ENCODE measurements at regions not wholly inside any gene's neighbourhood (a gene's known extent, or its start where the extent isn't known, plus 50 kb on each side); places are given as distances from the start of the nearest gene placed in this dataset.

- CTCF ChIA-PET: interaction anchor here (1.0 to 5.4 kb wide), 5 partner anchors 8 to 324 kb away, joined by 3 to 38 read pairs (median 3); no protein-coding TSS in a partner anchor
- no peak for TF ChIP-seq BRCA1 (IDR thresholded peaks at IDR 0.05; ENCODE audit: low read depth, low read length)
- no peak for TF ChIP-seq SP1 (IDR thresholded peaks at IDR 0.05; ENCODE audit: low read depth, low read length)
- no peak for TF ChIP-seq NFIC (IDR thresholded peaks at IDR 0.05; ENCODE audit: low read depth, low read length)
- TF ChIP-seq ZZZ3 (IDR thresholded peaks at IDR 0.05; ENCODE audit: control insufficient read depth, insufficient read length, low read depth): no peak
- TF ChIP-seq, protein P1, sequence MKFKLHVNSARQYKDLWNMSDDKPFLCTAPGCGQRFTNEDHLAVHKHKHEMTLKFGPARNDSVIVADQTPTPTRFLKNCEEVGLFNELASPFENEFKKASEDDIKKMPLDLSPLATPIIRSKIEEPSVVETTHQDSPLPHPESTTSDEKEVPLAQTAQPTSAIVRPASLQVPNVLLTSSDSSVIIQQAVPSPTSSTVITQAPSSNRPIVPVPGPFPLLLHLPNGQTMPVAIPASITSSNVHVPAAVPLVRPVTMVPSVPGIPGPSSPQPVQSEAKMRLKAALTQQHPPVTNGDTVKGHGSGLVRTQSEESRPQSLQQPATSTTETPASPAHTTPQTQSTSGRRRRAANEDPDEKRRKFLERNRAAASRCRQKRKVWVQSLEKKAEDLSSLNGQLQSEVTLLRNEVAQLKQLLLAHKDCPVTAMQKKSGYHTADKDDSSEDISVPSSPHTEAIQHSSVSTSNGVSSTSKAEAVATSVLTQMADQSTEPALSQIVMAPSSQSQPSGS (IDR thresholded peaks at IDR 0.05; ENCODE audit: low read length): no peak
- TF ChIP-seq ZBTB33 (IDR thresholded peaks at IDR 0.05): no peak
- TF ChIP-seq POU2F2 (IDR thresholded peaks at IDR 0.05; ENCODE audit: borderline replicate concordance, low read depth, low read length): no peak
- no peak for TF ChIP-seq FOS (IDR thresholded peaks at IDR 0.05; ENCODE audit: borderline replicate concordance, extremely low read depth, insufficient read length)
- no peak for TF ChIP-seq HSF1 (IDR thresholded peaks at IDR 0.05; ENCODE audit: low read depth, low read length)
- no peak for TF ChIP-seq NRF1 (conservative IDR thresholded peaks at IDR 0.05; ENCODE audit: low read depth, low read length)
- TF ChIP-seq CREM (IDR thresholded peaks at IDR 0.05; ENCODE audit: low read depth): no peak
- TF ChIP-seq HDGF (IDR thresholded peaks at IDR 0.05): no peak
- no peak for TF ChIP-seq JUNB (IDR thresholded peaks at IDR 0.05)
- no peak for TF ChIP-seq CBX3 (IDR thresholded peaks at IDR 0.05; ENCODE audit: borderline replicate concordance, low read depth)
- Histone ChIP-seq H3K27me3 (replicated peaks in 1 of 2; ENCODE audit: control insufficient read depth in 2 of 2, insufficient read depth in 2 of 2, low read length in 1 of 2) (no peaks in the 10 kb centered on the region), H2AFZ (ENCODE audit: control insufficient read depth, low read depth, low read length) (no peak overlapping the region), H3K4me2 (ENCODE audit: control insufficient read depth, insufficient read depth) (no peak overlapping the region), H3K4me3 (no peak overlapping the region), H3K79me2 (ENCODE audit: control insufficient read depth, insufficient read depth, low read length) (no peaks in the 10 kb centered on the region), H3K9ac (ENCODE audit: control insufficient read depth, insufficient read depth, low read length) (no peak overlapping the region), H3K36me3 (ENCODE audit: control insufficient read depth in 2 of 2, insufficient read depth in 2 of 2, low read length in 1 of 2) (no peaks in the 10 kb centered on the region), H3K27ac (ENCODE audit: control insufficient read depth, insufficient read depth) (no peak overlapping the region), H3K9me3 (replicated peaks; ENCODE audit: control insufficient read depth, insufficient read depth, low read length) (no peaks in the 10 kb centered on the region), H4K20me1 (ENCODE audit: control insufficient read depth, insufficient read depth) (no peaks in the 10 kb centered on the region), H3K4me1 (ENCODE audit: control insufficient read depth, insufficient read depth, low read length) (no peaks in the 10 kb centered on the region; the same call in 1 of the 2 replicates)
- intact Hi-C loops (cut with micrococcal nuclease; ENCODE audit: unreplicated experiment) (no loop called here), in situ Hi-C loops (cut with MboI) (no loop called here)
- POLR2A ChIA-PET: interaction anchor here (2.2 kb wide), 1 partner anchor 38 kb away, joined by 6 read pairs; no protein-coding TSS in a partner anchor
- BruUV-seq (replicated peaks): no TSS peak
- ATAC-seq (no peak), FAIRE-seq (no peak), DNase-seq (ENCODE audit: low read depth, low spot score) (no peak)
- 52% methylated on average over 2 of the region's 2 CpGs for WGBS (ENCODE audit: insufficient coverage, insufficient replicate concordance, low lambda C conversion rate, missing lambda C conversion rate)
- SMC1A ChIA-PET (ENCODE audit: uncharacterized antibody, unreplicated experiment): interaction anchor here (1.0 to 5.6 kb wide), 7 partner anchors 8 to 398 kb away, joined by 3 to 55 read pairs (median 5); no protein-coding TSS in a partner anchor
- RAD21 ChIA-PET (ENCODE audit: unreplicated experiment): interaction anchor here (0.6 to 1.6 kb wide), 6 partner anchors 10 to 400 kb away, joined by 3 to 4 read pairs (median 4); no protein-coding TSS in a partner anchor
Observed at GRCh38 chr1:56185493-56185892, 393.9 kb downstream of the PLPP3 start.
